ENCODE measurements at regions not wholly inside any gene's neighbourhood (a gene's known extent, or its start where the extent isn't known, plus 50 kb on each side); places are given as distances from the start of the nearest gene placed in this dataset.
A peak's percentile ranks its signal among the peaks of the same experiment; 100 is the strongest.

DNA sequence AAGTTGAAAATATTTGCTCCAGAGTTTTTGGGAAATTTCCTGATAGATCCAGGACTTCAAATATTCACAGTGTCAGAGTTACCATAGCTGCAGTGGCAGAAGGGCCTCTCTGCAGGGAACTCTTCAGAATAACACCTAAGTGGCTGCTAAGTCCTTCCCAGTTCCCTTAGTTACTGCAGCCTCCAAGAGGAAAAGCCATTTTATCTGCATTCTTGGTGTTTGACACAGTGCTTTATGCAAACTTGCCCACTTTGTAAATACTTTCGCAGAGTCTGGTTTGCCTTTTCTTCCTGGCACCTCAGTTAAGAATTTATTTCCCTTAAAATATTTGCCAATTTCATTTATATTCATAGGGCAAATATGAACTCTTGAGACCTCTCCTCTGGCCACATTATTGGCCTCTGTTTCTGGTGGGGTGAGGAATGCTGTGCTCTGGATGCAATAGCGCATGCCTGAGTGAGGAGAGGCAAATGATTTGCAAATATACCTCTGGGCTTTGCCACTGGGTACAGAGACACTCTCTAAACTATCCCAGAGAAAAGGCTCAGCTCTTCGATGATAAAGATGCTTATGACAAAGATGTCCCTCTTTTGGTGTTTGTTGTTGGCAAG is 566.3 kb upstream of the NR3C2 start:
- no peak overlapping the region for H3K27ac ChIP-seq
- in situ Hi-C loops (cut with HindIII; ENCODE audit: low pct_ligation_motif_present, low sequenced_read_pairs): no loop called here
- H3K36me3 ChIP-seq (replicated peaks): no peaks in the 10 kb centered on the region
- H3K4me3 ChIP-seq (ENCODE audit: low read depth, low read length): no peak overlapping the region
- H3K27me3 ChIP-seq (replicated peaks): no peaks in the 10 kb centered on the region
- no peak for DNase-seq
- TF ChIP-seq, protein P1, sequence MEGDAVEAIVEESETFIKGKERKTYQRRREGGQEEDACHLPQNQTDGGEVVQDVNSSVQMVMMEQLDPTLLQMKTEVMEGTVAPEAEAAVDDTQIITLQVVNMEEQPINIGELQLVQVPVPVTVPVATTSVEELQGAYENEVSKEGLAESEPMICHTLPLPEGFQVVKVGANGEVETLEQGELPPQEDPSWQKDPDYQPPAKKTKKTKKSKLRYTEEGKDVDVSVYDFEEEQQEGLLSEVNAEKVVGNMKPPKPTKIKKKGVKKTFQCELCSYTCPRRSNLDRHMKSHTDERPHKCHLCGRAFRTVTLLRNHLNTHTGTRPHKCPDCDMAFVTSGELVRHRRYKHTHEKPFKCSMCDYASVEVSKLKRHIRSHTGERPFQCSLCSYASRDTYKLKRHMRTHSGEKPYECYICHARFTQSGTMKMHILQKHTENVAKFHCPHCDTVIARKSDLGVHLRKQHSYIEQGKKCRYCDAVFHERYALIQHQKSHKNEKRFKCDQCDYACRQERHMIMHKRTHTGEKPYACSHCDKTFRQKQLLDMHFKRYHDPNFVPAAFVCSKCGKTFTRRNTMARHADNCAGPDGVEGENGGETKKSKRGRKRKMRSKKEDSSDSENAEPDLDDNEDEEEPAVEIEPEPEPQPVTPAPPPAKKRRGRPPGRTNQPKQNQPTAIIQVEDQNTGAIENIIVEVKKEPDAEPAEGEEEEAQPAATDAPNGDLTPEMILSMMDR (IDR thresholded peaks at IDR 0.05; ENCODE audit: low read depth, low read length, missing control alignments): no peak

DNA sequence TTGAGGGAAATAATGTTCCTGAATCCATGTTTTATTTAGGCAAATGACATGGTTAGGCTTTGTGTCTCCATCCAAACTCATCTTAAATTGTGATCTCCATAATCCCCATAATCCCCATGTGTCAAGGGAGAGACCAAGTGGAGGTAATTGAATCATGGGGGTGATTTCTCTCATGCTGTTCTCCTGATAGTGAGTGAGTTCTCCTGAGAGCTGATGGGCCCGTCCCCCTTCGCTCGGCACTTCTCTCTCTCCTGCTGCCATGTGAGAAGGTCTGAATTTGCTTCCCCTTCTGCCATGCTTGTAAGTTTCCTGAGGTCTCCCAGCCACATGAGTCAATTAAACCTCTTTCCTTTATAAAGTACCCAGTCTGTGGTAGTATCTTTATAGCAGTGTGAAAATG is 563.0 kb upstream of the NR3C2 start:
- in situ Hi-C loops (cut with HindIII; ENCODE audit: low pct_ligation_motif_present, low sequenced_read_pairs): no loop called here
- TF ChIP-seq, protein P1 (IDR thresholded peaks at IDR 0.05; ENCODE audit: low read depth, low read length, missing control alignments): no peak
- DNase-seq: no peak

DNA sequence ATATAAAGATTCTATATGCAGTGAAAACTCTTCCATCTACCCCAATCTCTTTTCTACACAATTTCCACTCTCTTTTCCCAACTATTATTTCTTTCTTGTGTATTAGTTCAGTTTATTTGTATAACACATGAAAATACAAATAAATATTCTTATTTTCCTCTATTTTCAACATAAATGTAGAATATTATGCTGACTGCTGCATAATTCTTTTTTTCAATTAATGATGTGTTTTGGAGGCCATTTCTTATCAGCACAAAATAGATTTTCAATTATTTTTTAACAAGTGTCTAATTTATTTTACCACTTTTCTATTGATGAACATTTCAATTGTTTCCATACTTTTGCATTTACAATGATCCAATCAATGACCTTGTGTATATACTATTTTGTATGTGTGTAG is 557.7 kb upstream of the NR3C2 start:
- no peaks in the 10 kb centered on the region for H3K27me3 ChIP-seq (replicated peaks)
- TF ChIP-seq, protein P1 (IDR thresholded peaks at IDR 0.05; ENCODE audit: low read depth, low read length, missing control alignments): no peak
- no peak overlapping the region for H3K4me3 ChIP-seq (ENCODE audit: low read depth, low read length)
- in situ Hi-C loops (cut with HindIII; ENCODE audit: low pct_ligation_motif_present, low sequenced_read_pairs): no loop called here
- no peak overlapping the region for H3K27ac ChIP-seq
- no peaks in the 10 kb centered on the region for H3K36me3 ChIP-seq (replicated peaks)
- no peak for DNase-seq

More for the DNA sequence above, 563.0 kb upstream of the NR3C2 start:
- Histone ChIP-seq H3K36me3 (replicated peaks) (no peaks in the 10 kb centered on the region), H3K27ac (no peak overlapping the region), H3K27me3 (replicated peaks) (no peaks in the 10 kb centered on the region), H3K4me3 (ENCODE audit: low read depth, low read length) (no peak overlapping the region)

DNA sequence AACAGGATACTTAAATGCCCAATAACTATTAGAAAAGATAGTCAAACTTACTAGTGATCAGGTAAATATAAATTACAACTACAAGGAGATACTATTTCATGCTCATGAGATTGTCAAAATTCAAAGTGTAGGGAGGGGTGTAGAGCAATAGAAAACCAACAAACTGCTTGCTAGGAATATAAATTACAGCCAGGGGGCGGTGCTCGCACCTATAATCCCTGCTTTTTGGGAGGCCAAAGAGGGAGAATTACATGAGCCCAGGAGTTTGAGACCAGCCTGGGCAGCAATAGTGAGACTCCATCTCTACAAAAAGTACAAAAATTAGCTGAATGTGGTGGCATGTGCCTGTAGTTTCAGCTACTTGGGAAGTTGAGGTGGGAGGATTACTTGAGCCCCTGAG is 556.5 kb upstream of the NR3C2 start:
- in situ Hi-C loops (cut with HindIII; ENCODE audit: low pct_ligation_motif_present, low sequenced_read_pairs): no loop called here
- H3K4me3 ChIP-seq (ENCODE audit: low read depth, low read length): no peak overlapping the region
- no peaks in the 10 kb centered on the region for H3K36me3 ChIP-seq (replicated peaks)
- H3K27me3 ChIP-seq (replicated peaks): no peaks in the 10 kb centered on the region
- DNase-seq: peak; percentile 10
- H3K27ac ChIP-seq: no peak overlapping the region
- TF ChIP-seq, protein P1 (IDR thresholded peaks at IDR 0.05; ENCODE audit: low read depth, low read length, missing control alignments): peak; percentile 57

DNA sequence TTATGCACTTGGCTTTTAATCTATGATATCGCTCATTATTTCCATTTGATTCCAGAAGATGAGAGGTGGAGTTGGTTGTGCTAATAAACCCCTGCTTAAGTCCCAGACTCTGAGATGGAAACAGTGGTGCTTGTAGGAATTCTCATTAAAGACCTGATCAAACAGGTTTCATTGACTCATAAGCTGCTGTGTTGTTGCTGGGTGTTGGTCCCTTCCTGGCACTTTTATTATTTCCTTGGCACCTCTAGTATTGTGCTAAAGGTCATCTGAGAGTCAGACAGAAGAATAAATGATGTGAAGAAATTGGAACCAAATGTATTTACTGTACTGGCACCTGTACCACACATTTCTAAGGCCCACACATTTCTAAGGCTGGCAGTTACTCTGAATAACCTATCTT is 544.7 kb upstream of the NR3C2 start:
- H3K4me3 ChIP-seq (ENCODE audit: low read depth, low read length): no peak overlapping the region
- H3K36me3 ChIP-seq (replicated peaks): no peaks in the 10 kb centered on the region
- no peak for DNase-seq
- in situ Hi-C loops (cut with HindIII; ENCODE audit: low pct_ligation_motif_present, low sequenced_read_pairs): no loop called here
- H3K27ac ChIP-seq: no peak overlapping the region
- H3K27me3 ChIP-seq (replicated peaks): no peaks in the 10 kb centered on the region
- TF ChIP-seq, protein P1 (IDR thresholded peaks at IDR 0.05; ENCODE audit: low read depth, low read length, missing control alignments): no peak

DNA sequence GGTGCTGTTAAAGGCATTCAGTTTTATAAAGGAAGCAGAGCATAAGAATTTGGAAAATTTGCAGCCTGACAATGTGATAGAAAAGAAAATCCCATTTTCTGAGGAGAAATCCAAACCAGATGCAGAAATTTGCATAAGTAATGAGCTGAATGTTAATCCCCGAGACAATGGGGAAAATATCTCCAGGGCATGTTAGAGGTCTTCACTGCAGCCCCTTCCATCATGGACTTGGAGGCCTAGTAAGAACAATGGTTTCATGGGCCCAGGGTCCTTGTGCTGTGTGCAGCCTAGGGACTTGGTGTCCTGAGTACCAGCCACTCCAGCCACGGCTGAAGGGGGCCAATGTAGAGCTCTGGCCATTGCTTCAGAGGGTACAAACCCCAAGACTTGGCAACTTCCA is 542.7 kb upstream of the NR3C2 start:
- DNase-seq: no peak
- Histone ChIP-seq H3K27ac (no peak overlapping the region), H3K27me3 (replicated peaks) (no peaks in the 10 kb centered on the region), H3K4me3 (ENCODE audit: low read depth, low read length) (no peak overlapping the region), H3K36me3 (replicated peaks) (no peaks in the 10 kb centered on the region)
- TF ChIP-seq, protein P1 (IDR thresholded peaks at IDR 0.05; ENCODE audit: low read depth, low read length, missing control alignments): no peak
- in situ Hi-C loops (cut with HindIII; ENCODE audit: low pct_ligation_motif_present, low sequenced_read_pairs): no loop called here

Data from brain microvascular endothelial cell (primary cell).